ENCODE measurements at regions not wholly inside any gene's neighbourhood (a gene's known extent, or its start where the extent isn't known, plus 50 kb on each side); places are given as distances from the start of the nearest gene placed in this dataset.

DNA sequence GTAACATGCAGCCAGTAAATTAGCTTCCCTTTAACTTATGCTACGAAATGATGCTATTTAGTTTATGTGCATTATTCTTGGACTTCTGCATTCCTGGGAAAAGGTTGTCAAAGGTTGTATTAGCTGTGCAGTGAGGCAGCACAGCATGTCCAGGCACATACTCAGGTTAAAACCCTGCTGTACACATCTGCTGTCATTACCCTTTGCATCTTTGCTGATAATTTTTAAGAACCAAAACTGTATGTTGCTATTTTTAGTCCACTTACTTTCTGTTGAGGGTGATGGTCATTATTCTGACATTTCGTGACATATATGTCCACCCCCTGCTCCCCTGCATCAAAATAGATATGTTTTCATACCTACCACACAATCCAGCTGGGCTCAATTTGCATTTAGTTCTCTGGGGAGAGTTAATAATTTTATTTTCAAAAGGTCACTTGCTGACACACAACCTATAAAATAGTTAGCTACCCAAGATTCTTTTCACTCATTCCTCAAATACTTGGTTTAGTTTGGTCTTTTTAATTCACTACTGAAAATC lies 142.5 kb upstream of the SPACA1 start:
- peaks cover 29% of the 10 kb centered on the region for H3K4me1 Mint-ChIP-seq
- H3K36me3 Mint-ChIP-seq: no peaks in the 10 kb centered on the region
- H3K27me3 Mint-ChIP-seq: peaks cover 6% of the 10 kb centered on the region
- no peaks in the 10 kb centered on the region for H3K9me3 Mint-ChIP-seq
- no peak overlapping the region for H3K4me3 Mint-ChIP-seq
- DNase-seq: no peak
- no peak overlapping the region for H3K27ac Mint-ChIP-seq

DNA sequence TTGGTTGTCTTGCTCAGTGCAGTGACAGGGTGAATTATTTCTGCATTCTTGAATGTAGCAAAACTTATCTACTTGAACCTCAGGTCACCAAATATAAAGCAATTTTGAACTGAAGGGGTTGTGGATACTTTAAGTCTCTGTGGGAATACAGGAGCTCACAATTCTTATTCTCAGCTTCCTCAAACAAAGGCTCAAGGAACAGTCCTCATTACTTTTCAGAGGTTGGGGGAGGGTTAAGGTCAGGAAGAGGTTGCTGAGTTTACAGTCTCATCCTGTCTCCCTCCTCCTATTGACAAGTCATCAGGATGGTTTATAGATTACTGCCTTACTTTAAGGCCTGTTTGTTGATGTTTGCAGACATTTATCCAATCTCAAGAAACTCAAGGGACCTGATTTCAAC lies 143.6 kb upstream of the SPACA1 start:
- Mint-ChIP-seq H3K9me3 (no peaks in the 10 kb centered on the region), H3K27ac (no peak overlapping the region), H3K4me3 (no peak overlapping the region), H3K27me3 (peaks cover 6% of the 10 kb centered on the region), H3K4me1 (peaks cover 22% of the 10 kb centered on the region), H3K36me3 (no peaks in the 10 kb centered on the region)
- DNase-seq: no peak

DNA sequence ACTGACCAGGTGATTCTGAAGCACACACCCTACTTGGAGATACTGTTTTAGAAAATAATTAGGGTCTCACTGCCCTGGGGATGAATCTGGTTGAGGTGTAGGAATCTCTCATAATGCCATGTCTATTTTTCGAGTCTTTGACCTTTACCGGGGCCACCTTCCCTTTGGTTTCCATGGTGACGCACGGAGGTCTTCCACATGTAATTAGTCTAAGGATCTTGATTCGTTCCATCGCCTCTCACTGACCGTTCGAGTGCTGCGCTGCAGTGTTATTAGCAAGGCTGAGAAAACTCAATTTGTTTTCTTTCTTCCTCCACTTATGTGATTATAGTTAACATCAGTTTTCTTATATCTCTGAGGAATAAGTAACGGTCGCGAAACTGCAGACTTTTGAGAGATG lies 144.3 kb upstream of the SPACA1 start:
- H3K4me3 Mint-ChIP-seq: no peak overlapping the region
- H3K9me3 Mint-ChIP-seq: no peaks in the 10 kb centered on the region
- no peak for DNase-seq
- peaks cover 6% of the 10 kb centered on the region for H3K27me3 Mint-ChIP-seq
- H3K36me3 Mint-ChIP-seq: no peaks in the 10 kb centered on the region
- H3K27ac Mint-ChIP-seq: no peak overlapping the region
- H3K4me1 Mint-ChIP-seq: peaks cover 15% of the 10 kb centered on the region

DNA sequence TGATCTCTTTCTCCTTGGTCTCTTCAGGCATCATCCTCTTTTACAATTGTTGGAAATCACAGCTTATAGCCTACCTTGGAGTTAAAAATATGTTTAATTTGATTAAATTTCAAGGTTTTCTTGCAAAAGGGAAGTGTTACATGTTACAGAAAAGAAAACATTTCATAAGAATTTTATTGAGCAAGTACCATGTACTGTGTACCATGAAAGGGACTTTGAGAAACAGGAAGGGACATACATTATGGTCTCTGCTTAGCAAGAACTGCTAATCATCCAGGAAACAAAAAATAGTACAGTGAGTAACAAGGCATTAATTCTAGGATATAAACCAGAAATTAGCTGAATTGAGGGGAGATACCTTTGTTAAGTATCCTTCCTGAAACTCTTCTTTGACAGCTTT lies 145.3 kb upstream of the SPACA1 start:
- Mint-ChIP-seq H3K36me3 (no peaks in the 10 kb centered on the region), H3K4me1 (peaks cover 7% of the 10 kb centered on the region), H3K4me3 (no peak overlapping the region), H3K9me3 (no peaks in the 10 kb centered on the region), H3K27ac (no peak overlapping the region), H3K27me3 (peaks cover 6% of the 10 kb centered on the region)
- DNase-seq: no peak

DNA sequence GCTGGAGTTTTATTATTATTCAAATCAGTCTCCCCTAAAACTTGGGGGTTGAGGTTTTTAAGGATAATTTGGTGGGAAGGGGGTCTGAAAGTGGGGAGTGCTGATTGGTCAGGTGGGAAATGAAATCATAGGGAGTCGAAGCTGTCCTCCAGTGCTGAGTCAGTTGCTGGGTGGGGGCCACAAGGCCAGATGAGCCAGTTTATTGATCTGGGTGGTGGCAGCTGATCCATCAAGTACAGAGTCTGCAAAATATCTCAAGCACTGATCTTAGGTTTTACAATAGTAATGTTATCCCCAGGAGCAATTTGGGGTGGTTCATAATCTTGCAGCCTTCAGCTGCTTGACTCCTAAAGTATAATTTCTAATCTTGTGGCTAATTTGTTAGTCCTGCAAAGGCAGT lies 146.0 kb upstream of the SPACA1 start:
- Mint-ChIP-seq H3K9me3 (no peaks in the 10 kb centered on the region), H3K4me1 (no peaks in the 10 kb centered on the region), H3K27ac (no peak overlapping the region), H3K4me3 (no peak overlapping the region), H3K27me3 (peaks cover 3% of the 10 kb centered on the region), H3K36me3 (no peaks in the 10 kb centered on the region)
- DNase-seq: no peak

DNA sequence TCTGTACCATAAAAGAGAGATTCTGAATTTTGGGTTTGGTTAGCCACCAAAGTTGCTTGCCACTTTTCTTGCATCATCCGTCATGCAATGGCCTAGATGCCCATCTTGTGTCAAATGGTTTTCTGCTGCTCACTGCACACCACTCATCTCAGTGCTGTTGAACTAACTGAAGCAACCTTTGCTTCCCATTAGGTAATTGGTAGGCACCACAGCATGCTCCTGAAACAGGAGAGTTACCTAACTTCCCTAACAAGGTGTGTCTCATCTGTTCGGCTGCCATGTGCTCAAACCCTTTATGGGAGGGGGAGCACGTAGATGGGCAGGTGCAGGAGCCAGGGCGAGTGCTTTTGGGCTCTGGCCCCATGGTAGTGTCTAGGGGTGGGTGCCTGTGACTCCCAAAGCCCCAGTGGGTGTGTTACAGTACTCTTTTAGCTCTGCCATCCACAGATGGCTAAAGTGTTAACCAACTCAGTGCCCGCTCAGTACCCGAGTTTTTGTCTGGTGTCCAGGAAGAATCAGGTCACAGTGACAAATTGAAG lies 147.4 kb upstream of the SPACA1 start:
- DNase-seq: no peak
- Mint-ChIP-seq H3K27me3 (no peaks in the 10 kb centered on the region), H3K4me1 (no peaks in the 10 kb centered on the region), H3K36me3 (no peaks in the 10 kb centered on the region), H3K9me3 (no peaks in the 10 kb centered on the region), H3K4me3 (no peak overlapping the region), H3K27ac (no peak overlapping the region)

DNA sequence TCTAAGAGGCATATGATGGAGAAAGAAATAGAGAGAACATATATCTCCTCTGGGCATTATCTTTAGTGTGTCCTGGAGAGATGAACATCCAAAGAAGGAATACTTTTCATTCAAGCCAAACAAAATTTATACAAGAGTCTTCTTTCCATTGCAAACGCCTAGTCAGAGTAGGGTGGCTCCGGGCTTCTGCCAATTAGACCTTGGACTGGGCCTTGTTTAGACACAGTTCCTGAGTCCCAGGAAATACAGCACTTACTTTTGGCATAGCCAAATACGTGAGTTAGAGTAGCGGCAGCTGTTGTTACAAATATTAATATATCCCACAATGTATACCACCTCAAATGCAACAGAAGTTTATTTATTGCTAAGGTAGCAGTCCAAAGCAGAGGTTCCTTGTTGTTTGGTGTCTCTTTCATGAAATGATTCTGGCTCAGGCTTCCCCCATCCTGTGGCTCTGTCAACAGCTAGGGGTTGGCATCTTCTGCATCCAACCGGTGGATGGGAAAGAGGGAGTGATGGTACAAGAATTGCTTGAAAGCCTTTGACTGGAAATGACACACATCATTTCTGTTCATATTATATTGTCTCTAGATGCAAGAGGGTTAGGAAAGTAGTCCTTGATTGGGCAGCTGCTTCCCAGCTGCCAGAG lies 148.0 kb upstream of the SPACA1 start:
- Mint-ChIP-seq H3K9me3 (no peaks in the 10 kb centered on the region), H3K27me3 (no peaks in the 10 kb centered on the region), H3K36me3 (no peaks in the 10 kb centered on the region), H3K4me3 (no peak overlapping the region), H3K27ac (no peak overlapping the region), H3K4me1 (no peaks in the 10 kb centered on the region)
- DNase-seq: no peak

DNA sequence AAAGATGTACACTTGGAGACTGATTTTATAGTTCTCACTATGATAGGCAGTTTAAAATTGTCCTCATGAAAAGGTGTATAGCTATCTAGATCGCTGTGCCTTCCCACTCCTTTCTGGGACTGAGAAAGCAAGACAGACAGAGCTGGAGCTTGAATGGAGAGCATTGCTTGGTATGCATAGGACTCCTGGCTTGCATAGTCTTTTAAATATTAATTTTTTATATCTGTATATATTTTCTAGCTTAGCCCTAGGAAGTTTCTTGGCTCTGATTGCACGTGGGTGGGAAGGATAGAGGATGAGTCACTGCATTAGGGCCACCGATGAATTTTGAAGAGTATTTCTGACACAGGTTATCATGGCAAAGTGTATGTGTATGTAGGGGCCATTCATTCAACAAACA lies 150.0 kb upstream of the SPACA1 start:
- no peaks in the 10 kb centered on the region for H3K36me3 Mint-ChIP-seq
- no peak for DNase-seq
- no peaks in the 10 kb centered on the region for H3K9me3 Mint-ChIP-seq
- H3K4me1 Mint-ChIP-seq: no peaks in the 10 kb centered on the region
- H3K27me3 Mint-ChIP-seq: no peaks in the 10 kb centered on the region
- no peak overlapping the region for H3K4me3 Mint-ChIP-seq
- H3K27ac Mint-ChIP-seq: no peak overlapping the region

DNA sequence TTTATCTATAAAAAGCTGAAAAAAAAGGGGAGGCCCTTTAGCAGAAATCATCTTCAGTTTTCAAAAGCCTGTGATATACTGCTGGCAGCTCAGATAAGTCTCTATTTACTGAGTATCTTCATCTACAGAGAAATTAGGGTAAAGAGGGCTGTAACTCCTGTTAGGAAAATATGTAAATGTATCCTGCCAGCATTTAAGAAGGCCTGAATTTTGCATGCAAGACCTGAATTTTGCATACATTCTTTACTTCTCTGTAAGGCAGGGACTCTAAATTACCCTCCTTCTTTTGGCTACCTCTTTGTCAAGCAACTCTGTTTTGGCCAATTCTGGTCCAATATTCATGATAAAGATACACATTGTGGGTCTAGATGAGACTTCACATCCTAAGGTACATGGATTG lies 150.6 kb upstream of the SPACA1 start:
- no peak for DNase-seq
- H3K27me3 Mint-ChIP-seq: no peaks in the 10 kb centered on the region

DNA sequence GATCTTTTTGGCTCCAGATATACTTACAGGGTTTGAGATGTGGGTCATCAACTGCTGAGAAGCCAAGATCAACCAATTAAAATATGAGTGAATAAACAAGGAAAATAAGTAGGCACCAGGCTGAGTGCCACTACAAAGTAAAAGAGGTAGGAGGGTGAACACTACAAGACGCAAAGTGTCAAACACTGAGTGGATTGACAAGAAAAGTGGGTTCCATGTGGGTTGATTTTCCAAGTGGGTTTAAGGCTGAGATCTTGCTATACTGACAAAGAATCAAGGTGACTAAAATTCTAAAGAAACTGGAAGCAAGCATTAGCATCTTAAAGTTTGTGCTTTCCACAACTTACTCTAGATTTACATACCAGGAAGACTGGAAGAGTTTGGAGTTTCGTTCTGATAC lies 160.4 kb upstream of the SPACA1 start:
- DNase-seq: no peak
- H3K27ac Mint-ChIP-seq: no peak overlapping the region
- peaks cover 10% of the 10 kb centered on the region for H3K27me3 Mint-ChIP-seq
- H3K9me3 Mint-ChIP-seq: no peaks in the 10 kb centered on the region
- no peak overlapping the region for H3K4me3 Mint-ChIP-seq
- H3K4me1 Mint-ChIP-seq: no peaks in the 10 kb centered on the region
- no peaks in the 10 kb centered on the region for H3K36me3 Mint-ChIP-seq

More for the DNA sequence above, 150.6 kb upstream of the SPACA1 start:
- no peaks in the 10 kb centered on the region for H3K36me3 Mint-ChIP-seq
- no peak overlapping the region for H3K4me3 Mint-ChIP-seq
- no peak overlapping the region for H3K27ac Mint-ChIP-seq
- H3K4me1 Mint-ChIP-seq: no peaks in the 10 kb centered on the region
- H3K9me3 Mint-ChIP-seq: no peaks in the 10 kb centered on the region

DNA sequence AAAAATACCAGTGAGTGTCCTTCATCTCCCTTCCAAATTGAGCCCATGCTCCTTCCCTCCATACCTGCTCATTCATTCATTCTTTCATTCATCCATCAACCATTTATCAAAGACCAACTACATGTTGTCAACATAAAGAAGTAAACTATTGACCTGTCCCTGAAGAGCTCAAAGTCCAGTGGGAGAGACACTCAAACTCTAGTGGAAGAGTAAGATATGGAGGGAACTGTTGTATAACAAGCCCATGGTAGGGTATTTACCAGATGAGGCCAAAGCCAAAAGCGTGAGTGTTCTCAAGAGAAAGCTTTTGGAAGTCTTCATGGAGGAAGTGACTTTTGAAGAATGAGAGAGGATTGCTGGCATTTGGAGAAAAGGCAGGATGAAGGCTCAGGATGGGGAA lies 163.4 kb upstream of the SPACA1 start:
- Mint-ChIP-seq H3K36me3 (no peaks in the 10 kb centered on the region), H3K4me3 (no peak overlapping the region), H3K4me1 (no peaks in the 10 kb centered on the region), H3K27ac (no peak overlapping the region), H3K27me3 (peaks cover 8% of the 10 kb centered on the region), H3K9me3 (no peaks in the 10 kb centered on the region)
- DNase-seq: no peak

DNA sequence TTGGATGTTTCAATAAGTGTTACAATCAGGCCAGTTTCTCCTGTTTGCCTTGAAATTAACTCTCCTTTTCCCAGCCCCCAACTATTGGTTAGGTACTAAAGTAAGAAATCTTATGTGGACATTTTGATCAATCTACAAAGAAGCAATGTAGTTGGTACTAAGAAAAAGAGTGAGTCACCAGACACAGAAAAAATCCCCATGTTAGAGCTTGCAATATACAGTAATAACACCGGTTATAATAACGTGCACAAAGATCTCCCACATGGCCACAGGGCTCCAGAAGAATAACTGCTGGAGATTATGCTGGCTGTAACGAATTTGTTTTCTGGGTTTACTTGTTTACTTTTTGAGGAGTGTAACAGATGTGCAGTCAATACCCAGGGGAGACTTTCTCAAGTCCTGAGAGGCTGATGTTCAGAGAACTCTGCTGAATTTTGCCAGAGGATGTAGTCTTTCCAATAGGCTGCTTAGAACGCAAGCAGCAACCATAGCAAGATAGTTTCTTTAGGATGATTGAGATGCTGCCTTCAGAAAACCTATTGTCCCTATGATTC lies 166.2 kb upstream of the SPACA1 start:
- Mint-ChIP-seq H3K4me1 (no peaks in the 10 kb centered on the region), H3K27me3 (peaks cover 25% of the 10 kb centered on the region), H3K4me3 (no peak overlapping the region), H3K27ac (no peak overlapping the region), H3K9me3 (no peaks in the 10 kb centered on the region), H3K36me3 (no peaks in the 10 kb centered on the region)
- no peak for DNase-seq

DNA sequence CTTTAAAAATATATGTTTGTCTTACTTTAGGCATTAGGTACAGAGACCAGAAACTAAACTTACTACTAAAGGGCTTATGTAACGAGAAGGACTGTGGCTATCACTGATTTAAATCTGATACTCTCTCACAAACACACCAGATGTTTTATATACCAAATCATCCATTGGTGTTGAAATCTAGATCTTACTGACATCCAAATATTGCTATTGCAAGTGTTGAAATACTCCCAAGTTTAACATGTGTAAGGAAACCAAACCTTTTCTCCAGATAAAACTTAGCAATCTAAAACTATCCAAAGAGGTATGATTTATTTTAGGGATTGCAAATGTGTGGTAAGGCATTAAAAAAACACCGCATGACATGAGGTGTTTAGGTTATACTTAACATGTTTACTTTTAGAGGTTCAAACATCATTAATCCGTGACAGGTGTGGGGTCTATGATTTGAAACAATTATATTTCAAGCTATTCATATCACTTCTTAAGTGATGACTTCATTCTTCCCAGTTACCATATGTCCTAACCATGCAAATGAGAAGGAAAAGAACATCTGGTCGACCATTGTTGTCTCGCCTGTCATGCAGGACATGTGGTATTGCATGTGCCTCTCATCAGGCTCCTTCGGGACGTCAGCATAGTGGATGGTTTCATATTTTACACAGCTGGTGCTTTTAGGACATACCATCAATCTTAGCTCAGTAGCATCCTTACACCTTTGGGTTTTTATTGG lies 168.3 kb upstream of the SPACA1 start:
- no peaks in the 10 kb centered on the region for H3K36me3 Mint-ChIP-seq
- no peak for DNase-seq
- no peak overlapping the region for H3K4me3 Mint-ChIP-seq
- H3K4me1 Mint-ChIP-seq: no peaks in the 10 kb centered on the region
- H3K27ac Mint-ChIP-seq: no peak overlapping the region
- peaks cover 42% of the 10 kb centered on the region for H3K27me3 Mint-ChIP-seq
- H3K9me3 Mint-ChIP-seq: no peaks in the 10 kb centered on the region

DNA sequence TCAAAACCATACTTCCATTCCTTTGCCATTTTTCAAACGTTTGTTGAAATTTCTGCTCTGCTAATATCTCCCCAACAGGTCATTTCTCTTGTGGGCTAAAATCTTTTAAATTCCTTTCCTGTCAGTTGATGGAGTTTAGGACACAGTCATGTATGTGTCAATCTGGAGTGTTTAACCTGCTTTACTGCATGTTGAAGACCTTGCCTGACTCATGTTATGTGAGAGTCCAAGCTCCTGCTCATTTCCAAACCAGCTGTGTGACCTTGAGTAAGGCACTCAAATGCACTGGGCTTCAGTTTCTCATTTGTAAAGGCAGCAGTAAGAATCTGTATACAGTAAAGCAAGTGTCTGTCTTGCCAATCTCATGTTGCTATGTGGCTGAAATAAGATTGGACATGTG lies 171.9 kb upstream of the SPACA1 start:
- no peak for DNase-seq
- no peak overlapping the region for H3K4me3 Mint-ChIP-seq
- no peak overlapping the region for H3K27ac Mint-ChIP-seq
- H3K4me1 Mint-ChIP-seq: no peaks in the 10 kb centered on the region
- peaks cover 42% of the 10 kb centered on the region for H3K27me3 Mint-ChIP-seq
- no peaks in the 10 kb centered on the region for H3K36me3 Mint-ChIP-seq
- H3K9me3 Mint-ChIP-seq: no peaks in the 10 kb centered on the region

DNA sequence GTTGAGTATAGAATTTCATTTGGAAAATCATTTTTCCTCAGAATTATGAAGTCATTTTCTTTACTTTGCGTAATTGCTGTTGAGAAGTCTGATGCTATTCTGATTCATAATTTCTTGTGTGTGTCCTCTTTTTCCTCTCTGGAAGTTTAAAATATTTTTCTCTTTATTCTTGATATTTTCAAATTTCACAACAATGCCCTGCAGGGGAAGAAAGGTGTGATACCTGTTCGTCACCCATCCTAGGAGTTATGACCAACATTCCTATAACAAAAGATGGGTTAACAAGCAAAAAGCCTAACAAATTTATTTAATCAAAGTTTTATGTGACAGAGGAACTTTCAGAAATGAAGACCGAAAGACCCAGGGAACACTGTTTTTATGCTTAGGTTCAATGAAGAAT lies 171.5 kb upstream of the AKIRIN2 start:
- H3K9me3 Mint-ChIP-seq: no peaks in the 10 kb centered on the region
- H3K27ac Mint-ChIP-seq: no peak overlapping the region
- no peaks in the 10 kb centered on the region for H3K36me3 Mint-ChIP-seq
- peaks cover 34% of the 10 kb centered on the region for H3K27me3 Mint-ChIP-seq
- no peak overlapping the region for H3K4me3 Mint-ChIP-seq
- no peaks in the 10 kb centered on the region for H3K4me1 Mint-ChIP-seq
- no peak for DNase-seq
